ENCODE measurements at regions not wholly inside any gene's neighbourhood (a gene's known extent, or its start where the extent isn't known, plus 50 kb on each side); places are given as distances from the start of the nearest gene placed in this dataset.

- TF ChIP-seq CTCF (IDR thresholded peaks at IDR 0.05) (no peak), POLR2A (IDR thresholded peaks at IDR 0.05) (no peak)
These were observed 385.7 kb downstream of the USP25 start for GRCh38 chr21:16115461-16115860.

All from prostate gland (tissue), 2 donors.